ENCODE measurements at regions not wholly inside any gene's neighbourhood (a gene's known extent, or its start where the extent isn't known, plus 50 kb on each side); places are given as distances from the start of the nearest gene placed in this dataset.
A peak's percentile ranks its signal among the peaks of the same experiment; 100 is the strongest.
"Not testable (repeated sequence)": the region's sequence is repeated elsewhere in the genome, so short reads cannot be mapped to it uniquely, and the experiment has no call there.

DNA sequence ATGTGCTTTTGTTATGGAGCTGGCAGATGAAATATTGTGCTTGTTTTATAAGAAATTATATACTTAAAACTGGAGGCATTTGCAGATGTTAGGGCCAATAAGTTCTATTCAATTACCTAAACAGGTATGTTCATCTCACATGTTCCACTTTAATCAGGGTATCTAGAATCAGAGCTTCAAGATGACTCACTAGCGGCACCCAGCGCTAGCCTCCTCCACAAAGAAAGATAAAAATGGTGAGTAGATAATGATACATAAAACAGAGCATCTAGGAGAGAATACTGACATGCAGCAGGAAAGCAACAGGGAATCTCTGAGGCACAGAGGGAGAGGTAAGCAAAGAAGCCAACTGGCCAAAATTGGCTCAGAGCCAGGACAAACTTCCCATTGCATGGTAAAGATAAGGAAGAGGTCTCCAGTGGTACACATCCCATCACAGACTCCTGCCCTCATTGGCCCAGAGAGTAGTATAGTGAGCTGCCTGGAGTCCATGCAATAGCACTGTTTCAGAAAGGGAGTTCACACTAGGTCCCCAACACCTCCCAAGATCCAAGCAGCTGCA lies 200.7 kb upstream of the SPTLC3 start:
- Histone ChIP-seq H3K36me3 (no peaks in the 10 kb centered on the region), H3K9me3 (peaks cover 2% of the 10 kb centered on the region; the same call in 1 of the 2 replicates), H3K27me3 (0 out of 2 replicates have a peak, but pooled peaks cover 2% of the 10 kb centered on the region), H3K4me3 (no peak overlapping the region)
- no peak for DNase-seq

DNA sequence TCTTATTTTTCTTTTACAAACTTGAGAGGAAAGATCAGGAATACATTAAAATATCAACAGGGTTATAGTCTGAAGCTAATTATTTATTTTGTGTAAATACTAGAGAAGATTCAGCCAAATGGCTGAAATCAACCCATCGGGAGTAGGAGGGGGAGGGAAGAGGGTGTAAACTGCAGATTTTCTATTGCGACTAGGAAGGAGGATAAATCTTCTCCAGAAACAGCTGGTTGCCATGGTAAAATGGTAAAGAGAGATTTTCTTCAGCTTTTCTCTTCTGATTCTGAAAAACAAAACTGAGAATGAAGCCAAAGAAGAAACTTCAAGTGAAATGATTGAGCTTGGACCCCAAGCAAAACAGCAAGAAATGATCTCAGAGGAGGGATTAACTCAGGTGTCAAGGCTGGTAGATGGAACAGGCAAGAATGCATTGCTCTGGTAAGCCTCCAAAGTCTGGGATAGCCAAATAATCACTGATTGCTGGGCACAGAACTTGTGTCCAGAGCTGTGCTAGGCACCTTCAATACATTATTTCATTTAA lies 193.5 kb upstream of the SPTLC3 start:
- DNase-seq = no peak
- Histone ChIP-seq H3K36me3 (no peaks in the 10 kb centered on the region), H3K27me3 (0 out of 2 replicates have a peak, but pooled peaks cover 2% of the 10 kb centered on the region), H3K4me3 (no peak overlapping the region), H3K9me3 (peaks cover 2% of the 10 kb centered on the region; the same call in 1 of the 2 replicates)

DNA sequence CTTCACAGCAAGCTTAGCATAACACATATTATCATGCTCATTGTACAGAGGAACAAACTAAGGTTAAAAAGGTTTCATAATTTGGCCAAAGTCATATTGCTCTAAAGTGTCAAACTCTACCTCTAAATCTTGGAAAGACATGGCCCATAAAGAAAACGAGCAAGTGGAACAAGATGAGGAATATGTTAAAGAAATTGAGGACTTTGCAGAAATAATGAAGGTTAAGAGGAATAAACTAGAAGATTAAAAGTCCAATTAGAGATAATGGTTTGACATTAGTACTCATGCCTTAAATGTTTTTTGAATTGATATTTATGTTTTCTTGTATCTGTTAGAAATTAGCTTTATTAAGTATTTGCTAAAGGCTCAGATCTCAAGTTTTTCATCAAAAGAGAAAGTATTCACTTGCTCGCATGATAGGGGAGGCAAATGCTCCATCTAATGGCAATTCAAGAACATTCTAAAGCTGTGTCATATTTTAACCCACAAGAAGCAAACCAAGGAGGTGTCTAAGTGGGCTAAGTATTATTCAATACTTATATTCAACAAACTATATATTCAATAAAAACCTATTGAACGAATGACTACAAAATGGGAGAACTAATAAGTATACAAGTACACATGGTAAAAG lies 192.9 kb upstream of the SPTLC3 start:
- Histone ChIP-seq H3K4me3 (no peak overlapping the region), H3K36me3 (no peaks in the 10 kb centered on the region), H3K27me3 (0 out of 2 replicates have a peak, but pooled peaks cover 2% of the 10 kb centered on the region), H3K9me3 (no peaks in the 10 kb centered on the region; the same call in 1 of the 2 replicates)
- DNase-seq = no peak

DNA sequence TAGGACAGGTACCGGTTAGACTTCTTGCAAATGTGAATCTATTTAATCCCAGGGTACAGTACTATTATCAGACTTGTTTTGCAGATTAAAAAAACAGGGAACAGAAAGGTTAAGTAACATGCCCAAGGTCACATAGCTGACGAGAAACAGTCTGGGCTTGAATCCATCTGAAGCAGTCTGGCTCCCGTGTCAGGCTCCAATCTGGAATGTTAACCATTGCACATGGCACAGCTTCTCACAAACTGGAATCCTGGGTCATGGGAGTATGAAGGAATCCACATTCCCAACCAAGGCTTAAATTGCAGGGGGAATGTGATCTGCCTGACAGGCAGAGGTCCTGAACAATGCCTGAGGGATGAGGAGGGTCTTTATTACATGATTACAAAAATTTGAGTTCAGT lies 187.5 kb upstream of the SPTLC3 start:
- no peak overlapping the region for H3K4me3 ChIP-seq
- no peaks in the 10 kb centered on the region for H3K9me3 ChIP-seq
- DNase-seq = no peak
- no peaks in the 10 kb centered on the region for H3K27me3 ChIP-seq
- H3K36me3 ChIP-seq = no peaks in the 10 kb centered on the region

DNA sequence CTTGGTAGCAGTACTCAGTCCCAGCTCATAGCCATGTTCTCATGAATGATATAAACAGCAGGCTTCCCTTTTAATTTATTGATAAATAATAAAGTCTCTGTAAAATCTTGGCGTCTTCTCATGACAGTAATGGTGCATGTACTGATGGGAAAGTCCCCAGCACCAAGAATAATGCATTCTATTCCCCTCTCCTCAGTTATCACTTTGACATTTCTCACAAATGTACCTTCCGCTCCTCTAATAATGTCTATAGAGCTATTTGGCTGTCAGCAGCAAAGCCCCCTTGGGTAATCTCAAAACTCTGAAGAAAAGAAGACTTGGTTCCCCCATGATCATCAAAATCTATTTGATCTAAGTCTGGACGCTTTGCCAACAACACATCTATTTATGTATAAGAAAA lies 185.0 kb upstream of the SPTLC3 start:
- no peak overlapping the region for H3K4me3 ChIP-seq
- H3K9me3 ChIP-seq = no peaks in the 10 kb centered on the region
- no peak for DNase-seq
- no peaks in the 10 kb centered on the region for H3K27me3 ChIP-seq
- H3K36me3 ChIP-seq = no peaks in the 10 kb centered on the region

DNA sequence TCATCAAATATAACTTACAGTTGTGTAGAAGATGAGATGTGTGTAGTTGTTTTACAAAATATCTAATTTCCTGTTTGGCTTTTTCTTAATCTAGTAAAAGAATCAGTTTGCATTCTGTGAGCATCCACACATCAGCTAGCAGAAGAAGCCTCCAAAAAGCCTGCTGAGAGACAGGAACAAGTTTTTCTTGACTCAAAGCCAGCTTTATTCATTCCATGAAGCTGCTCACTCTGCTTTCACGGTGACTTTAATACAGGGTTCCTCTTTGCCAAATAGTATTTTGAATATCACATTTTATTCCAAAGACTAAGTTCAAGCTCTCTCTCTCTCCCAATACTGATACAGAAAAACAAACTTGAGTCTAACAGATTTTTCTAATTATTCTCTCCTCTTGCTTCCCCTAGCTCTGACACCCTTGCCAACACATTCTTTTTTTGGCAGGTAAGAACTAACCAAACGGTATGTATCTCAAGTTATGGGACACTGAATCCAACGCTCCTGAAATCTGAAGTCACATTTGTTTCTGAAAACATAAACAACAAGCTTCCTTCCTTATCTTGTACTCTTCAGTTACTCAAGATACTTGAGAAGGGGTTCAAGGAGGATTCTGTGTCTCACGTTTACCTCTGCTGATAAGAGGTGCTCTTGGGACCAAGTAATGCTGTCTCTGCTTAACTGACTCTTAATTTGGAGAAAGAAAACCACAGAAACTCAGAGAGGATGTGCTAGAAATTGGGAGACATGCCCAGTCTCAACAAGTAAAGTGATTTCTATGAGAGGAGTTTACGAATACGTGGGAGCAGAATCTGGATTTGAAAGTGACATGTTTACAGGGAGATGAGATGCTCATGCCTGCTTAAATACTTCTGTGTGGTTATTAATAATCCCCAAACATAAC lies 184.2 kb upstream of the SPTLC3 start:
- Histone ChIP-seq H3K4me3 (no peak overlapping the region), H3K27me3 (no peaks in the 10 kb centered on the region), H3K36me3 (no peaks in the 10 kb centered on the region), H3K9me3 (no peaks in the 10 kb centered on the region)
- DNase-seq = peak; percentile 8

DNA sequence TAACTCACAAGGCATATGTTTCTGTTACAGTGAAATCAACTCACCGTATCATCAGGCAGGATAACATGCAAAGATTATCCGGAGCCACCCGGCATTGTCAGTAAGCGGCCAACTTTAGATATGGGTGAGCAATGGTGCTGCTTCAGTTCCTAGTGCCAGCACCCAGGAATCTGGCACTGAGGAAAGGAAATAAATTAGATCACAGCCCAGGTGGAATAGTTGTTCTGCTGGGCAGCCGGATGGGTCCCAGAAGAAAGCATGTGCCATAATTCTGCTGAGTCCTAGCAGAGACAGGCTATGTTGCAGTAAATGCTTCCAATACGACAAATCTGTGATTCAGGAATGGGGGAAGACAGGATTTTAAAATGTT lies 183.6 kb upstream of the SPTLC3 start:
- Histone ChIP-seq H3K9me3 (no peaks in the 10 kb centered on the region), H3K4me3 (no peak overlapping the region), H3K36me3 (no peaks in the 10 kb centered on the region), H3K27me3 (no peaks in the 10 kb centered on the region)
- peak; percentile 45 for DNase-seq

DNA sequence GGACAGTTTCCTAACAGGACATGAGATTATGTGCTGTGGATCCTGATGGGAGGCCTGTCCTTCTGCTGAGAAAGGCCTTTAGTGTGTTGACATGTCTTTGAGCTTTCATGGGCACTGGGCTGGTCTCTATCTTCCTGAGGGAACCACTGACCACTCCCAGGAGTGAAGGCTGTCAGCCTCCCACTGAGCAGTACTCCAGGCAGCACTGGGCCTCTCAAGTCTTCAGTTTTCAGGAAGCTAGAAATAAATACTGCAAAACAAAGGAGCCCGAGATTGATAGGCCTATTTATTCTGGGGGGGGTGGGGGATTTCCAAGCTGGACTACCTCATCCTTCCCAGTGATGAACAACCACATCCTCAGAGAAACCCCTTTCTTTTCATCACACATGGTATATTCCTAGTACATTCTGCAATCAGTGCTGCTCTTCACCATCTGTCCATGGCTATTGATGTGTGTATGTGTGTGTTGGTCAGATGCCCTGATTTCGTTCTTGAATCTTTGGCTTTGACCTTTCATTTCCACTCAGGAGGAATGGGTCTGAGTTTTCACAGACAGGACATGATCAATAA lies 180.9 kb upstream of the SPTLC3 start:
- DNase-seq = no peak
- no peaks in the 10 kb centered on the region for H3K9me3 ChIP-seq
- no peaks in the 10 kb centered on the region for H3K27me3 ChIP-seq
- no peak overlapping the region for H3K4me3 ChIP-seq
- no peaks in the 10 kb centered on the region for H3K36me3 ChIP-seq

DNA sequence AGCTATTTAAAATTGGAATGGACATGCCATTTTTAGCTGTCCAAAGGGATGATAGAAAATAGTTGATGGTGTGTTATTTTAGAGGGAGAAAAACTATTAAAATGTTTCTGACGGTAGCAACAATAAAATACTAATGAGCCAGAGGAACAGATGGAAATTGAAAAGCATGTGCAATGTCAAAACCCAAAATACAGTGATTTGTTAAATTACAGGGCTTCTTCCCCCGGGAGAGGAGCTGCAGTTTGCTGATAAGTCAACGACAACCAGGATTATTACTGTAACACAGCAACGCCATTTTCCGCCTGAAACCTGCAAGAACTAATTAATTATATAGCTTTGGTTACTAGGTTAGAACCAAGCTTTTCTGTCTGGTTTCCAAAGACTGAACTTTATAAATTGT lies 179.6 kb upstream of the SPTLC3 start:
- Histone ChIP-seq H3K4me3 (no peak overlapping the region), H3K27me3 (no peaks in the 10 kb centered on the region), H3K36me3 (no peaks in the 10 kb centered on the region), H3K9me3 (no peaks in the 10 kb centered on the region)
- no peak for DNase-seq

DNA sequence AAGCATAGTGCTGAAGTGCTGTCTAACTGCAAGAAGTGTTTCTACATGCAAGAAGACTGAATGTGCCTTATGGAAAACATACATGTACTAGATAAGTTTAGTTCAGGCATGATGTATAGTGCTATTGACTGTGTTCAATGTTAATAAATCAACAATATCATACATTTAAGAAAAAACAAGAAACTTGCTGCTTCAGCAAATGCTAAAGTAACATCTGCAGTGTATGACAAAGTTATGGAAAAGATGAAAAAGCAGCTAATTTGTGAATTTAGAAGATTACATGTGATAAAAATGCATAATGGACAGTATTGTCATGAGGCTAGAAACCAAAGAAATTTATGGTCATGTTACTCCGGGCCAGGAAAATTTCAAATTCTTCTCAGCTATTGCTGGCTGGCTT lies 174.9 kb upstream of the SPTLC3 start:
- H3K27me3 ChIP-seq = no peaks in the 10 kb centered on the region; the same call in 1 of the 2 replicates
- no peak overlapping the region for H3K4me3 ChIP-seq
- DNase-seq = no peak
- H3K9me3 ChIP-seq = no peaks in the 10 kb centered on the region
- H3K36me3 ChIP-seq = no peaks in the 10 kb centered on the region

DNA sequence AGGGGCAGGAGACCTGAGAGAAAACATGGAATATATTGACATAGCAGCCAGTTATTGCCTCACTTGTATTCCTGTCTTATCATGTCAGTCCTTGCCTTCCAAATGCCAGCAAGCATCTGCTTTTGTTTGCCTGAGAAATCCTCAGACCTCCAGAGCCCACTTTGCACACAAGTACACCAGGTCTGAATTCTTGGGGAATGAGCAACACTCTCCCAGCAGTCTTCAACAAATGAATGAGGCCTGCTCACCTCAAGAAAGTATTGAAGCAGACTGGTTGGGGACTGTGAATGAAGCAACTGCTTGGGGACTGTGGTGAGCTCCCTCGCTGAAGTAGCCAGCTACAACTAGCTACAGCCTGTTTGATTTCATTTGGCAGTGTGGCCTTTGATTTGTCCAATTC lies 172.8 kb upstream of the SPTLC3 start:
- Histone ChIP-seq H3K36me3 (no peaks in the 10 kb centered on the region), H3K4me3 (no peak overlapping the region), H3K27me3 (no peaks in the 10 kb centered on the region; the same call in 1 of the 2 replicates), H3K9me3 (no peaks in the 10 kb centered on the region)
- DNase-seq = no peak

DNA sequence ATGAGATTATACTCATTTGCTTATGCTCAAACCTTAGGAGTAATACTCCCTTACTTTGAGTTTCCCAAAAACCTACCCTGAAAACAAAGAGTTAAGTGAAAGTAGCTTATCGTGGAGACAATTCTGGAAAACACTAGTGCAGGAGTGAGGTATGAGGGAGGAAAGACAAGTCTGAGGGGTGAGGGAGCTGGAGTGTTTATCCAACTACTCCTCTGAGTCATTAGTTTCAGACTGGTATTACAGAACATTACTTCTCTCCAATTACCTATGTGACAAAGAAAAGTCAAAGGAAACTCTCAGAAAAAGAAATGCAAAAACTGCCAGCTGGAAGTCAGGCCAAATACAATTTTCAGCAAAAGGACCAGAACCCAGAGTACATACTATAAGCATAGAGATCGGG lies 171.1 kb upstream of the SPTLC3 start:
- H3K4me3 ChIP-seq = no peak overlapping the region
- no peaks in the 10 kb centered on the region for H3K36me3 ChIP-seq
- H3K9me3 ChIP-seq = no peaks in the 10 kb centered on the region
- no peak for DNase-seq
- peaks cover 7% of the 10 kb centered on the region; the same call in 1 of the 2 replicates for H3K27me3 ChIP-seq

DNA sequence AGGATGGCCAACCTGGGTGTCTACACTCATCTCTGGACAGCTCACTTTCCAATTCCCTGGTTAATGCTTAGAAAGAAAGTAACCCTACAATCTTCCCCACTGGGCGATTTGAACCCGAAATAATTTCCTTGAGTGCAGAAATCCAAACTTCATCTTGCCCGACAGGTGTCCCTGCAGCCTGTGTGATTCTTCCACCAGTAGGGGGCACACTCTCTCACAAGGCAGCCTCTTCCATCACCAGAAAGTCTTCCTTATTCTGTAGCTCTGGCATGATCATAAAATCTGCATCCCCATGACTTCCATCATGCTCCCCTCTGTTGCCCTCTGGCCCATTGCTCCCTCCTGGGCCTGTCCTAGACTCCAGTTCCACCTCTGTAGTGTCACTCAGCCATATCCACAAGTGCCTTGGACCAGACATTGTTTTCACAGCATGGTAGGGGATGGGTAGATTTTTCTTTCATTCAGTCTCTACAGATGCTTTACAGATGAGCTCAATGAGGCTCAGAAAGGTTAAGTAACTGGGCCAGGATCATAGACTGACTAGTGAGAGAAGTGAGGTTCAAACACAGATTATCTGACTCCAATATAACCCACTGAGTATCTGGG lies 170.4 kb upstream of the SPTLC3 start:
- H3K9me3 ChIP-seq = no peaks in the 10 kb centered on the region
- peaks cover 7% of the 10 kb centered on the region; the same call in 1 of the 2 replicates for H3K27me3 ChIP-seq
- DNase-seq = no peak
- no peak overlapping the region for H3K4me3 ChIP-seq
- H3K36me3 ChIP-seq = no peaks in the 10 kb centered on the region

DNA sequence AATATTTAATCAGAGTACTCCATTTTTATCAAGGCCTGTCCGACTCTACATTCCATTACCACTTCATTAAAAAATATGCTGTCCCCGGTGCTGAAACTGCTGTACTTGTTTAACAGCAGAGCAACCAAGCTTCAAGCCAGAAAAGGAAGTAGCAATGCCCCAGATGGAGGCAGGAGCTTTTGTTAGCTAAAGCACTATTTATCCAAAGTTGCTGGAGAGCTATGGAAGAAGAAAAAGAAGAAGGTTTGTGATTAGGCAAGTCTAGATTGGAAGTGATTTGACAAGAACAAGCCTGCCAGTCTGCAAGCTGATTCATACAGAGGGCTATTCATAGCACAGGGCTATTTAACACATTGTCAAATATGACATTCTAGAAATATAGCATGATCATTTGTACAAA lies 160.9 kb upstream of the SPTLC3 start:
- H3K36me3 ChIP-seq = no peaks in the 10 kb centered on the region
- H3K4me3 ChIP-seq = no peak overlapping the region
- no peak for DNase-seq
- H3K27me3 ChIP-seq = no peaks in the 10 kb centered on the region
- no peaks in the 10 kb centered on the region for H3K9me3 ChIP-seq

DNA sequence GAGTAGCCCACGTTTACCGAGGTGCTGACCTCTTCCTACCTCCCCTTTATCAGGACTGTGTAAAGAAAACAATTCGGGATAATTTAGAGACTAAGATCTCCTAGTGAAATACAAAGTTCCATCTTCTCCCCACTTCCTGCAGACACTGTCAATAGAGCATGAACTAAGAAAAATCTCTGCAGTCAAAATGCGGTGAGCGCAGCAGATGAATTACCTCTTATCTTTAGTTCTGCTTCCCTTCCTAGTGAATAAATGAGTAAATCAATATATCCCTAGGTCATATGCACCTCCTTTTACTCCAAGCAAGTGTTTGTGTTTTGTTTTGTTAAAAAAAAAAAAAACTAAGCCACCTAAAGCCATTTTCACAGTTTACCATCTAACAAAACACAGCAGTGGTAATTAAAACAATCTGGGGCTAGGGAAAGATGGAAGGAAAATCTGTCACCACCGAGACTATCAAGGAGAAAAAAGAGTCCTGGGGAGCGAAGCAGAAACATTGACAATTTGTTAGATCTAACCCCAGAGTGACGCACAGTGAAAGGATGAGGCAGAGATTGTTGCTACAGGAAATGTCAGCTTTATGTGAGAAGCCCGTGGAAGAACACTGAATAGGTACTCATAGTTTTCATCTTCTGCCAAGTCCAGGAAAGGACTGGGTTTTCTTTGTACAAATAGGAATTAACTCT lies 159.4 kb upstream of the SPTLC3 start:
- Histone ChIP-seq H3K36me3 (no peaks in the 10 kb centered on the region), H3K27me3 (no peaks in the 10 kb centered on the region), H3K9me3 (no peaks in the 10 kb centered on the region), H3K4me3 (no peak overlapping the region)
- no peak for DNase-seq

DNA sequence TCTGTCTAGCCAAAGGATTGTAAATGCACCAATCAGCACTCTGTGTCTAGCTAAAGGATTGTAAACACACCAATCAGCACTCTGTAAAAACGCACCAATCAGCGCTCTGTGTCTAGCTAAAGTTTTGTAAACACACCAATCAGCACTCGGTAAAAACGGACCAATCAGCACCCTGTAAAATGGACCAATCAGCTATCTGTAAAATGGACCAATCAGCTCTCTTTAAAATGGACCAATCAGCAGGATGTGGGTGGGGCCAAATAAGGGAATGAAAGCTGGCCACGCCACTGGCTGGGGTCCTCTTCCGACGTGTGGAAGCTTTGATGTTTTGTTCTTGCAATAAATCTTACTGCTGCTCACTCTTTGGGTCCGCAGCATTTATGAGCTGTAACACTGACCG lies 151.1 kb upstream of the SPTLC3 start:
- H3K9me3 ChIP-seq, H3K4me3 ChIP-seq, H3K36me3 ChIP-seq, H3K27me3 ChIP-seq, DNase-seq: not testable (repeated sequence)

All from MG63 (cell line).